Mesenchymal stem cell (in vitro differentiated cells and primary cell): ENCODE measurements at regions not wholly inside any gene's neighbourhood (a gene's known extent, or its start where the extent isn't known, plus 50 kb on each side); places are given as distances from the start of the nearest gene placed in this dataset.
A peak's percentile ranks its signal among the peaks of the same experiment; 100 is the strongest.

Experiments
- DNase-seq: peaks from one replicate; pipeline ENCODE4 v3.0.0-alpha.2; 2013
- H2AFZ ChIP-seq: one replicate; pipeline ENCODE4 v1.6.1; 2013; ENCODE audit warnings: low read depth, mild to moderate bottlenecking, control low read depth, inconsistent platforms, low read length, moderate library complexity
- H2AK5ac ChIP-seq: 2 replicates; pipeline ENCODE4 v1.6.1; 2013; ENCODE audit warnings: low read length, moderate library complexity, mild to moderate bottlenecking, inconsistent platforms; ENCODE audit not compliant: severe bottlenecking
- H2BK120ac ChIP-seq: one replicate; pipeline ENCODE4 v1.6.1; 2013; ENCODE audit warnings: low read depth, mild to moderate bottlenecking, inconsistent platforms, low read length, moderate library complexity
- H2BK12ac ChIP-seq, 2 experiments: one replicate each; pipeline ENCODE4 v1.6.1; 2013; ENCODE audit warnings: inconsistent platforms in 2 of 2, low read length in 2 of 2, mild to moderate bottlenecking in 2 of 2, moderate library complexity in 2 of 2, control low read depth in 1 of 2
- H2BK15ac ChIP-seq: one replicate; pipeline ENCODE4 v1.6.1; 2013; ENCODE audit warnings: mild to moderate bottlenecking, low read depth, inconsistent platforms; ENCODE audit not compliant: poor library complexity, severe bottlenecking
- H2BK5ac ChIP-seq: 2 replicates; pipeline ENCODE4 v1.6.1; 2013; ENCODE audit warnings: low read depth, mild to moderate bottlenecking, low read length, control low read depth, inconsistent platforms; ENCODE audit not compliant: poor library complexity, severe bottlenecking
- H3K14ac ChIP-seq, 2 experiments: one replicate each; pipeline ENCODE4 v1.6.1; 2013; ENCODE audit warnings: inconsistent platforms in 2 of 2, low read length in 2 of 2, control low read depth in 1 of 2, mild to moderate bottlenecking in 1 of 2, moderate library complexity in 1 of 2
- H3K18ac ChIP-seq, 2 experiments: one replicate each; pipeline ENCODE4 v1.6.1; 2013; ENCODE audit warnings: inconsistent platforms in 2 of 2, low read length in 2 of 2, control low read depth in 1 of 2, low read depth in 1 of 2, mild to moderate bottlenecking in 1 of 2
- H3K23ac ChIP-seq, 2 experiments: one replicate each; pipeline ENCODE4 v1.6.1; 2013; ENCODE audit warnings: inconsistent platforms in 2 of 2, low read length in 2 of 2, mild to moderate bottlenecking in 2 of 2, moderate library complexity in 2 of 2, control low read depth in 1 of 2
- H3K27ac ChIP-seq: 2 replicates; pipeline ENCODE4 v1.5.1; 2013; ENCODE audit warnings: mild to moderate bottlenecking, moderate library complexity, low read length, control low read depth, inconsistent platforms; ENCODE audit not compliant: poor library complexity, severe bottlenecking
- H3K27me3 ChIP-seq, 2 experiments: 2 replicates each; pipeline versions ENCODE4 v1.6.1 to v1.7.0; 2013; ENCODE audit warnings: low read length in 2 of 2, mild to moderate bottlenecking in 2 of 2, moderate library complexity in 2 of 2, control low read depth in 1 of 2, inconsistent platforms in 1 of 2; ENCODE audit not compliant: control insufficient read depth in 1 of 2, insufficient read depth in 1 of 2
- H3K36me3 ChIP-seq, 2 experiments: 2 replicates each; pipeline versions ENCODE4 v1.6.1 to v1.7.0; 2013; ENCODE audit warnings: low read length in 2 of 2, control low read depth in 1 of 2, inconsistent platforms in 1 of 2, low read depth in 1 of 2, mild to moderate bottlenecking in 1 of 2; ENCODE audit not compliant: insufficient read depth in 2 of 2, control insufficient read depth in 1 of 2
- H3K4ac ChIP-seq, 2 experiments: one replicate each; pipeline ENCODE4 v1.6.1; 2013; ENCODE audit warnings: inconsistent platforms in 2 of 2, low read length in 2 of 2, mild to moderate bottlenecking in 2 of 2, moderate library complexity in 2 of 2, control low read depth in 1 of 2, low read depth in 1 of 2
- H3K4me1 ChIP-seq: 2 replicates; pipeline ENCODE4 v1.6.1; 2013; ENCODE audit warnings: low read depth, low read length, control low read depth; ENCODE audit not compliant: control insufficient read depth, insufficient read depth
- H3K4me2 ChIP-seq: 2 replicates; pipeline ENCODE4 v1.6.1; 2013; ENCODE audit warnings: low read length, mild to moderate bottlenecking, inconsistent platforms; ENCODE audit not compliant: poor library complexity, severe bottlenecking
- H3K4me3 ChIP-seq, 2 experiments: 2 replicates each; pipeline versions ENCODE4 v1.5.1 to v1.7.0; 2013; ENCODE audit warnings: low read length in 2 of 2, mild to moderate bottlenecking in 2 of 2, control low read depth in 1 of 2, low read depth in 1 of 2; ENCODE audit not compliant: insufficient read depth in 1 of 2
- H3K79me1 ChIP-seq: replicated peaks from 2 replicates; pipeline ENCODE4 v1.6.1; 2013; ENCODE audit warnings: mild to moderate bottlenecking, control low read depth, low read length, inconsistent platforms; ENCODE audit not compliant: poor library complexity, severe bottlenecking
- H3K9ac ChIP-seq: 2 replicates; pipeline ENCODE4 v1.7.0; 2013; ENCODE audit warnings: mild to moderate bottlenecking, low read length, moderate library complexity
- H3K9me3 ChIP-seq: 2 replicates; pipeline ENCODE4 v1.7.0; 2013; ENCODE audit warnings: mild to moderate bottlenecking, low read length; ENCODE audit not compliant: control insufficient read depth
- H4K8ac ChIP-seq: one replicate; pipeline ENCODE4 v1.6.1; 2013; ENCODE audit warnings: inconsistent platforms, mild to moderate bottlenecking, low read length, moderate library complexity
- H4K91ac ChIP-seq: one replicate; pipeline ENCODE4 v1.6.1; 2013; ENCODE audit warnings: mild to moderate bottlenecking, low read length, inconsistent platforms
- WGBS: methylation state at CpG from one replicate; pipeline ENCODE4 v1.1.7; 2013; ENCODE audit warnings: mixed read lengths; 5-methylcytosine and 5-hydroxymethylcytosine counted together

DNA sequence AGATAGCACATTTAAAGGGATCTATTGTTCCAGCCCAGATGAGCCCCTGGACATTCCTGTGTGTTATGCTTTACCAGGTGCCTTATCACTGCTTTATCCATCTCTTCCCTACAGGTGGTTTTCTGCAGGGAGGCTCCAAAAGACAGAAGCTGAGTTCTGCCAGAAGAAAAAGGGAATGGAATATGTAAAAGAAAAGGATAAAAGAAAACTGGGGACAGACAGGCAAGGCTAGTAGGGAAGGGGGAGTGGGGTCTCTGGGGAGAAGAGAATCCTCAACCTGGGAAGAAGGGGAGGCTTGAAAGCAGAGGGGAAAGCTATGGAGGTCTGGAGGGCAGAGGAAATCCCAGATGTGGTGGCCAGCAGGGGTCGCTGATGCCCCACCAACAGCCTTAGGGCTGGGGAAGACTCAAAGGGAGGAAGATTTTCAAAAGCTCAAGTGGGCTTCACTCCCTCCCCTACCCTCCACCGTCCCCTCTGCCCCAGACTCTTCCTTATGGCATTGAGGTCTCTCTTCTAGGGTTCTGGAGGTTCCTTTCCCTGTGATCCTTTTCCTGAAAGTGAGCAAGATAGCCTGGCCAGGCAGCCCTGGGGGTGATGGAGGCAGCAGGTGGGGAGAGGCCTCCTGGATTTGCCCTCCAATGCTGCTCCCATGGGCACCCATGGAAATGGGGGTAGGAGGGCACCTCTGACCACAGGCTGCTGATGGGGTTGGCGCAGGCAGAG is 178.1 kb upstream of the PKDCC start:
- Histone ChIP-seq H3K27me3 (peaks cover 0 to 4% of the 10 kb centered on the region in 2 experiments), H3K23ac (no peak overlapping the region), H3K4me1 (peaks cover 11% of the 10 kb centered on the region), H3K36me3 (no peaks in the 10 kb centered on the region), H3K4me2 (no peak overlapping the region), H3K79me1 (no peaks in the 10 kb centered on the region), H2BK120ac (peak overlapping the region; percentile 75), H2AFZ (no peak overlapping the region), H2AK5ac (peak overlapping the region; percentile 46), H3K9ac (no peak overlapping the region), H3K9me3 (no peaks in the 10 kb centered on the region), H3K27ac (no peak overlapping the region), H2BK15ac (peak overlapping the region; percentile 97), H4K91ac (peak overlapping the region; percentile 85), H4K8ac (no peak overlapping the region), H2BK5ac (no peak overlapping the region), H3K4me3 (no peak overlapping the region), H2BK12ac (peak overlapping the region; percentile 51 to 67), H3K4ac (peak overlapping the region in 1 of 2 experiments; percentile 19), H3K14ac (no peak overlapping the region), H3K18ac (peak overlapping the region; percentile 34 to 63)
- peak; percentile 66 for DNase-seq
- 47% methylated on average over 2 of the region's 3 CpGs for WGBS

DNA sequence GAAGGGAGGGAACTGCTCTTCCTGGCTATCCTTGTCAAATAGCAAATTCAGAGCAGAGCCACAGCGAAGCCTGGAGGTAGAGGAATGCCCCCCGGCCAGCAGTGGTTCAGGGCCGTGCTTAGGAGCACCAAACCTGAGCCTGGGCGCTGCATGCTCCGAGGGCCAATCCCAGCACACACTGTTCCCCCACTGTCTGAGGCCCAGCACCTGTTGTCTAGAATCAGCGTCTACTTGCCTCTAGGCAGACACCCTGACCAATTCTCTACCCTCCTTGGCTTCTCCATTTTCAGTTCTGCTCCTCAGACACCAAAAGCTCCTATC is 177.6 kb upstream of the PKDCC start:
- WGBS = 88% methylated on average over 6 of the region's 6 CpGs
- H2BK15ac ChIP-seq = peak overlapping the region; percentile 97
- no peak overlapping the region for H3K27ac ChIP-seq
- H2AFZ ChIP-seq = no peak overlapping the region
- no peak overlapping the region for H3K23ac ChIP-seq
- H3K79me1 ChIP-seq = no peaks in the 10 kb centered on the region
- no peak overlapping the region for H3K9ac ChIP-seq
- H3K4me2 ChIP-seq = no peak overlapping the region
- peak overlapping the region in 1 of 2 experiments; percentile 21 for H3K14ac ChIP-seq
- peak overlapping the region; percentile 34 to 63 for H3K18ac ChIP-seq
- H3K4me1 ChIP-seq = peaks cover 11% of the 10 kb centered on the region
- H3K4me3 ChIP-seq = no peak overlapping the region
- H4K8ac ChIP-seq = no peak overlapping the region
- H2AK5ac ChIP-seq = peak overlapping the region; percentile 46
- peak overlapping the region; percentile 75 for H2BK120ac ChIP-seq
- peak overlapping the region; percentile 85 for H4K91ac ChIP-seq
- DNase-seq = no peak
- no peaks in the 10 kb centered on the region for H3K36me3 ChIP-seq
- no peak overlapping the region for H2BK5ac ChIP-seq
- H3K9me3 ChIP-seq = no peaks in the 10 kb centered on the region
- peaks cover 0 to 4% of the 10 kb centered on the region in 2 experiments for H3K27me3 ChIP-seq
- H3K4ac ChIP-seq = peak overlapping the region in 1 of 2 experiments; percentile 19
- H2BK12ac ChIP-seq = peak overlapping the region; percentile 51 to 67

GRCh38 chr2:41871080-41871479 is 176.7 kb upstream of the PKDCC start:
- WGBS = 17% methylated on average over 8 of the region's 9 CpGs
- H3K14ac ChIP-seq = no peak overlapping the region
- H3K79me1 ChIP-seq = no peaks in the 10 kb centered on the region
- H3K18ac ChIP-seq = peak overlapping the region; percentile 14 to 91
- no peak overlapping the region for H3K4me2 ChIP-seq
- peak overlapping the region; percentile 27 for H2BK120ac ChIP-seq
- peaks cover 11% of the 10 kb centered on the region for H3K4me1 ChIP-seq
- no peak overlapping the region for H3K27ac ChIP-seq
- H3K36me3 ChIP-seq = no peaks in the 10 kb centered on the region
- peak; percentile 46 for DNase-seq
- H2BK5ac ChIP-seq = no peak overlapping the region
- peak overlapping the region in 1 of 2 experiments; percentile 47 for H3K4ac ChIP-seq
- H3K23ac ChIP-seq = no peak overlapping the region
- H3K9ac ChIP-seq = peak overlapping the region; percentile 25
- H2AK5ac ChIP-seq = no peak overlapping the region
- peak overlapping the region; percentile 79 to 89 for H2BK12ac ChIP-seq
- no peaks in the 10 kb centered on the region for H3K9me3 ChIP-seq
- peak overlapping the region; percentile 95 for H4K91ac ChIP-seq
- H3K4me3 ChIP-seq = no peak overlapping the region
- peak overlapping the region; percentile 89 for H4K8ac ChIP-seq
- H3K27me3 ChIP-seq = peaks cover 0 to 4% of the 10 kb centered on the region in 2 experiments
- peak overlapping the region; percentile 93 for H2BK15ac ChIP-seq
- no peak overlapping the region for H2AFZ ChIP-seq

DNA sequence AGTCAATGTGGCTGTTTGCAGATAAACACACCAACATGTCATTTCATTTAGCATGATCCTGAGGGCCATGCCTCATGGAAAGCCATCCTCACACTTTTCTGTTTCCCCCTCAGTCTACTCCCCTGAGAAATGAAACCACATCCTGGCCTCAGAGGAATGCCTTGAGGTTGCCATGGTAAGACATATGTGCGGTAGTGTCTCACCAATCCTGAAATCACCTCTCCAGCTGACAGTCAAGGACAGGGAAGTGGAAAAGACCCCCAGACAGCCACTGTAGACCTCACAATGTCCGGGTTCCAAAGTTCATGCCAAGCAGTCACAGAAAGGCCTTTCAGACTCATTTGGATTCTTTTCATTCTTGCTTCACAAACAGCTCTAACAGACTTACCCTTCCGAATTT is 175.2 kb upstream of the PKDCC start:
- Histone ChIP-seq H3K18ac (peak overlapping the region; percentile 9 to 76), H3K79me1 (no peaks in the 10 kb centered on the region), H2BK5ac (no peak overlapping the region), H4K8ac (no peak overlapping the region), H3K4me2 (no peak overlapping the region), H3K4me1 (peaks cover 8% of the 10 kb centered on the region), H3K27me3 (peaks cover 0 to 4% of the 10 kb centered on the region in 2 experiments), H2AK5ac (no peak overlapping the region), H3K23ac (no peak overlapping the region), H3K4ac (peak overlapping the region in 1 of 2 experiments; percentile 4), H2AFZ (no peak overlapping the region), H3K36me3 (no peaks in the 10 kb centered on the region), H3K9ac (no peak overlapping the region), H2BK12ac (peak overlapping the region; percentile 12 to 29), H2BK15ac (no peak overlapping the region), H4K91ac (no peak overlapping the region), H3K4me3 (no peak overlapping the region), H3K14ac (no peak overlapping the region), H2BK120ac (peak overlapping the region; percentile 2), H3K27ac (no peak overlapping the region), H3K9me3 (no peaks in the 10 kb centered on the region)
- 37% methylated on average over 2 of the region's 3 CpGs for WGBS
- DNase-seq = peak; percentile 62
